SK-N-SH (cell line): ENCODE measurements at regions not wholly inside any gene's neighbourhood (a gene's known extent, or its start where the extent isn't known, plus 50 kb on each side); places are given as distances from the start of the nearest gene placed in this dataset.

Experiments used
- CTCF ChIA-PET: fragments of 300-600, 350-600 bp; formaldehyde crosslinking; extraction: SDS; loops from one replicate; lab custom pipeline; 2021; lab: Yijun Ruan, JAX
- POLR2A ChIA-PET: fragments of 350-600 bp; sonication (Branson Sonifier 250); formaldehyde crosslinking; extraction: SDS; loops from one replicate; lab custom pipeline; 2020; ENCODE audit warnings: antibody characterized with exemption, inconsistent platforms; lab: Yijun Ruan, JAX
- DNase-seq: peaks from one replicate; pipeline ENCODE4 v3.0.0; 2012
- H2AFZ ChIP-seq: fragments of 200-600 bp; sonication (generic); 2 replicates; pipeline ENCODE4 v1.8.1; 2016; ENCODE audit warnings: antibody characterized with exemption, mild to moderate bottlenecking, low read depth
- H3F3A ChIP-seq: fragments of 200-600 bp; sonication (generic); replicated peaks from 2 replicates; pipeline ENCODE3; 2016; ENCODE audit warnings: antibody characterized with exemption, mild to moderate bottlenecking; ENCODE audit not compliant: insufficient read depth
- H3K27ac ChIP-seq, 2 experiments: fragments of 200-500 bp in 1 of 2; fragments of 200-600 bp in 1 of 2; sonication (Bioruptor generic) in 1 of 2; sonication (generic), shearing (Covaris generic) in 1 of 2; 2 replicates each; pipeline versions ENCODE4 v1.5.1 to v1.6.1; 2014 to 2016; ENCODE audit warnings: low read depth in 2 of 2, inconsistent platforms in 1 of 2, low read length in 1 of 2, mild to moderate bottlenecking in 1 of 2, mixed read lengths in 1 of 2
- H3K27me3 ChIP-seq: fragments of 200-600 bp; sonication (generic), shearing (Covaris generic); 2 replicates; pipeline ENCODE4 v1.6.1; 2016; ENCODE audit warnings: mixed run types; ENCODE audit not compliant: insufficient read depth
- H3K36me3 ChIP-seq, 2 experiments: fragments of 200-500 bp in 1 of 2; fragments of 200-600 bp in 1 of 2; sonication (Bioruptor generic) in 1 of 2; sonication (generic) in 1 of 2; replicated peaks in 1 of 2; 2 replicates each; pipeline versions ENCODE3 to v1.5.1; 2014 to 2016; ENCODE audit warnings: low read length in 1 of 2, mild to moderate bottlenecking in 1 of 2; ENCODE audit not compliant: insufficient read depth in 2 of 2, control insufficient read depth in 1 of 2
- H3K4me1 ChIP-seq, 2 experiments: fragments of 200-500 bp in 1 of 2; fragments of 200-600 bp in 1 of 2; sonication (Bioruptor generic) in 1 of 2; sonication (generic), shearing (Covaris generic) in 1 of 2; 2 replicates each; pipeline versions ENCODE4 v1.5.1 to v1.6.1; 2014 to 2016; ENCODE audit warnings: low read depth in 1 of 2, low read length in 1 of 2, mixed run types in 1 of 2; ENCODE audit not compliant: insufficient read depth in 2 of 2, control insufficient read depth in 1 of 2
- H3K4me2 ChIP-seq: fragments of 200-600 bp; sonication (generic), shearing (Covaris generic); 2 replicates; pipeline ENCODE4 v1.6.1; 2017; ENCODE audit warnings: mixed run types
- H3K4me3 ChIP-seq, 2 experiments: fragments of 200-500 bp in 1 of 2; fragments of 200-600 bp in 1 of 2; sonication (Bioruptor generic) in 1 of 2; sonication (generic), shearing (Covaris generic) in 1 of 2; 2 replicates each; pipeline versions ENCODE4 v1.5.1 to v1.8.1; 2014 to 2016; ENCODE audit warnings: low read depth in 2 of 2, inconsistent platforms in 1 of 2, low read length in 1 of 2, mild to moderate bottlenecking in 1 of 2, mixed read lengths in 1 of 2, moderate library complexity in 1 of 2
- H3K79me2 ChIP-seq: fragments of 200-600 bp; sonication (generic); 2 replicates; pipeline ENCODE4 v1.8.1; 2017; ENCODE audit warnings: mild to moderate bottlenecking; ENCODE audit not compliant: insufficient read depth
- H3K9ac ChIP-seq: fragments of 200-600 bp; sonication (generic); 2 replicates; pipeline ENCODE4 v1.6.1; 2017; ENCODE audit warnings: mixed run types
- H3K9me2 ChIP-seq: fragments of 200-600 bp; sonication (generic); 2 replicates; pipeline ENCODE4 v1.6.1; 2017; ENCODE audit warnings: mixed run types
- H3K9me3 ChIP-seq: fragments of 200-600 bp; sonication (generic); 2 replicates; pipeline ENCODE4 v1.6.1; 2017; ENCODE audit warnings: mixed run types, mild to moderate bottlenecking, moderate library complexity
- H4K20me1 ChIP-seq: fragments of 200-600 bp; sonication (generic); 2 replicates; pipeline ENCODE4 v1.6.1; 2017; ENCODE audit warnings: mild to moderate bottlenecking, mixed run types; ENCODE audit not compliant: insufficient read depth
- CTCF ChIP-seq: fragments of 200-600 bp; sonication (generic); IDR thresholded peaks from 2 replicates; pipeline ENCODE4 v1.6.1; 2017; ENCODE audit warnings: antibody characterized with exemption, mild to moderate bottlenecking, moderate library complexity
- FOXJ3 ChIP-seq: sonication (generic); formaldehyde crosslinking; IDR thresholded peaks from 2 replicates; pipeline ENCODE4 v1.5.1; 2020; ENCODE audit warnings: mild to moderate bottlenecking, missing genetic modification reagents
- JUND ChIP-seq: IDR thresholded peaks from 2 replicates; pipeline ENCODE4 v1.4.0; 2012
- MXI1 ChIP-seq: IDR thresholded peaks from 2 replicates; pipeline ENCODE4 v1.6.1; 2012; ENCODE audit warnings: mild to moderate bottlenecking, low read depth, low read length, improper control_type of control experiment
- NRF1 ChIP-seq: IDR thresholded peaks from 2 replicates; pipeline ENCODE4 v1.6.1; 2012; ENCODE audit warnings: low read depth, mild to moderate bottlenecking, low read length
- PBX3 ChIP-seq: IDR thresholded peaks from 2 replicates; pipeline ENCODE4; 2012
- RAD21 ChIP-seq: IDR thresholded peaks from 2 replicates; pipeline ENCODE4 v1.6.1; 2012; ENCODE audit warnings: mild to moderate bottlenecking, low read length
- RFX5 ChIP-seq: IDR thresholded peaks from 2 replicates; pipeline ENCODE4 v1.6.1; 2012; ENCODE audit warnings: mild to moderate bottlenecking, improper control_type of control experiment, low read length
- RXRA ChIP-seq: IDR thresholded peaks from 2 replicates; pipeline ENCODE4 v1.4.0; 2012; ENCODE audit warnings: low read depth, mild to moderate bottlenecking, borderline replicate concordance
- SIN3A ChIP-seq: IDR thresholded peaks from 2 replicates; pipeline ENCODE4 v1.6.1; 2012; ENCODE audit warnings: low read depth, mild to moderate bottlenecking, low read length, moderate library complexity, borderline replicate concordance
- SMC3 ChIP-seq: IDR thresholded peaks from 2 replicates; pipeline ENCODE4 v1.6.1; 2012; ENCODE audit warnings: low read depth, low read length, improper control_type of control experiment
- USF2 ChIP-seq: fragments of 150-350 bp; IDR thresholded peaks from 2 replicates; pipeline ENCODE4 v1.6.1; 2017; ENCODE audit warnings: antibody characterized with exemption, low read length, low read depth, borderline replicate concordance
- WGBS: methylation state at CpG from one replicate; pipeline ENCODE4 v1.1.6; 2017; ENCODE audit warnings: low lambda C conversion rate; 5-methylcytosine and 5-hydroxymethylcytosine counted together
- TF ChIP-seq, protein P1 (sequence below): fragments of 150-350 bp; IDR thresholded peaks from 2 replicates; pipeline ENCODE4 v1.6.1; 2016; ENCODE audit warnings: mild to moderate bottlenecking, low read depth, low read length

GRCh38 chr1:55527831-55528230 is 312.7 kb upstream of the USP24 start:
- no peaks in the 10 kb centered on the region for H3K27me3 ChIP-seq
- H3K9me2 ChIP-seq: no peaks in the 10 kb centered on the region
- no peak overlapping the region for H2AFZ ChIP-seq
- ChIA-PET CTCF (no interaction called here), POLR2A (no interaction called here)
- H3K79me2 ChIP-seq: no peaks in the 10 kb centered on the region
- H3K27ac ChIP-seq: no peak overlapping the region; a peak in 1 of 4 replicates
- no peak for DNase-seq
- H3K9me3 ChIP-seq: no peaks in the 10 kb centered on the region
- H3F3A ChIP-seq: no peaks in the 10 kb centered on the region
- TF ChIP-seq RXRA (no peak), USF2 (no peak), RAD21 (no peak), NRF1 (no peak), CTCF (no peak), JUND (no peak), MXI1 (no peak), PBX3 (no peak), FOXJ3 (CRISPR knock-in tag) (no peak), RFX5 (no peak), SMC3 (no peak), SIN3A (no peak)
- TF ChIP-seq, protein P1, sequence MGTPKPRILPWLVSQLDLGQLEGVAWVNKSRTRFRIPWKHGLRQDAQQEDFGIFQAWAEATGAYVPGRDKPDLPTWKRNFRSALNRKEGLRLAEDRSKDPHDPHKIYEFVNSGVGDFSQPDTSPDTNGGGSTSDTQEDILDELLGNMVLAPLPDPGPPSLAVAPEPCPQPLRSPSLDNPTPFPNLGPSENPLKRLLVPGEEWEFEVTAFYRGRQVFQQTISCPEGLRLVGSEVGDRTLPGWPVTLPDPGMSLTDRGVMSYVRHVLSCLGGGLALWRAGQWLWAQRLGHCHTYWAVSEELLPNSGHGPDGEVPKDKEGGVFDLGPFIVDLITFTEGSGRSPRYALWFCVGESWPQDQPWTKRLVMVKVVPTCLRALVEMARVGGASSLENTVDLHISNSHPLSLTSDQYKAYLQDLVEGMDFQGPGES: no peak
- no peak overlapping the region for H3K4me3 ChIP-seq
- no peak overlapping the region for H3K4me2 ChIP-seq
- peaks cover 0 to 23% of the 10 kb centered on the region in 2 experiments; a peak in 1 of 4 replicates for H3K4me1 ChIP-seq
- no peaks in the 10 kb centered on the region for H4K20me1 ChIP-seq
- 53% methylated on average over 1 of the region's 1 CpG for WGBS
- no peak overlapping the region for H3K9ac ChIP-seq
- H3K36me3 ChIP-seq: no peaks in the 10 kb centered on the region
